Keratinocyte (primary cell): ENCODE measurements at regions not wholly inside any gene's neighbourhood (a gene's known extent, or its start where the extent isn't known, plus 50 kb on each side); places are given as distances from the start of the nearest gene placed in this dataset.
"Not testable (repeated sequence)": the region's sequence is repeated elsewhere in the genome, so short reads cannot be mapped to it uniquely, and the experiment has no call there.

Source experiments
- DNase-seq: peaks from one replicate; pipeline ENCODE4 v3.0.0-alpha.2; 2011; ENCODE audit warnings: low read depth, missing footprints, low spot score
- FAIRE-seq: peaks from 2 replicates; lab custom pipeline; 2011; peaks lifted over from hg19 to GRCh38; lab: Jason Lieb, UNC
- H2AFZ ChIP-seq: 2 replicates; pipeline ENCODE4 v1.6.0; 2012; ENCODE audit warnings: low read length, control low read depth, inconsistent platforms; ENCODE audit not compliant: control insufficient read depth
- H3K27ac ChIP-seq: 2 replicates; pipeline ENCODE4 v1.5.1; 2011; ENCODE audit warnings: low read length; ENCODE audit not compliant: control insufficient read depth, insufficient read depth
- H3K27me3 ChIP-seq: 3 replicates; pipeline ENCODE4 v1.6.0; 2011; ENCODE audit warnings: low read length; ENCODE audit not compliant: control insufficient read depth, insufficient read depth; ENCODE audit errors: extremely low read depth
- H3K36me3 ChIP-seq, 2 experiments: 2 replicates in 1 of 2; 3 replicates in 1 of 2; pipeline ENCODE4 v1.5.1; 2011; ENCODE audit warnings: low read length in 2 of 2, mild to moderate bottlenecking in 1 of 2; ENCODE audit not compliant: control insufficient read depth in 2 of 2, insufficient read depth in 2 of 2; ENCODE audit errors: extremely low read depth in 1 of 2
- H3K4me1 ChIP-seq: 3 replicates; pipeline ENCODE4 v1.5.1; 2011; ENCODE audit warnings: low read length; ENCODE audit not compliant: control insufficient read depth, insufficient read depth; ENCODE audit errors: extremely low read depth
- H3K4me2 ChIP-seq: 3 replicates; pipeline ENCODE4 v1.6.0; 2011; ENCODE audit warnings: low read depth, low read length; ENCODE audit not compliant: control insufficient read depth, insufficient read depth; ENCODE audit errors: extremely low read depth
- H3K4me3 ChIP-seq, 3 experiments: fragments of 200-600 bp in 1 of 3; sonication (generic) in 1 of 3; 2 replicates in 2 of 3; 3 replicates in 1 of 3; pipeline ENCODE4 v1.5.1; 2011 to 2016; ENCODE audit warnings: low read length in 3 of 3, mild to moderate bottlenecking in 3 of 3, control low read depth in 2 of 3, inconsistent platforms in 1 of 3, low read depth in 1 of 3, mixed read lengths in 1 of 3, mixed run types in 1 of 3, moderate library complexity in 1 of 3; ENCODE audit not compliant: control insufficient read depth in 2 of 3, insufficient read depth in 2 of 3; ENCODE audit errors: extremely low read depth in 1 of 3
- H3K79me2 ChIP-seq: 2 replicates; pipeline ENCODE4 v1.6.0; 2012; ENCODE audit warnings: low read length; ENCODE audit not compliant: control insufficient read depth, insufficient read depth
- H3K9ac ChIP-seq: 3 replicates; pipeline ENCODE4 v1.6.0; 2011; ENCODE audit warnings: low read length; ENCODE audit not compliant: control insufficient read depth, insufficient read depth; ENCODE audit errors: extremely low read depth
- H3K9me1 ChIP-seq: 3 replicates; pipeline ENCODE4 v1.6.0; 2011; ENCODE audit warnings: low read length; ENCODE audit not compliant: control insufficient read depth, insufficient read depth; ENCODE audit errors: extremely low read depth
- H3K9me3 ChIP-seq: 2 replicates; pipeline ENCODE4 v1.5.1; 2012; ENCODE audit warnings: low read depth, low read length; ENCODE audit not compliant: control insufficient read depth
- H4K20me1 ChIP-seq: 3 replicates; pipeline ENCODE4 v1.6.0; 2011; ENCODE audit warnings: low read length; ENCODE audit not compliant: control insufficient read depth, insufficient read depth; ENCODE audit errors: extremely low read depth
- CTCF ChIP-seq, 3 experiments: IDR thresholded peaks in 1 of 3; conservative IDR thresholded peaks in 1 of 3; optimal IDR thresholded peaks in 1 of 3; 2 replicates in 2 of 3; 3 replicates in 1 of 3; pipeline versions ENCODE3 to v1.5.1; 2011; ENCODE audit warnings: low read length in 3 of 3, mild to moderate bottlenecking in 3 of 3, moderate library complexity in 2 of 3, control low read depth in 1 of 3, inconsistent platforms in 1 of 3; ENCODE audit not compliant: insufficient read depth in 2 of 3; ENCODE audit errors: extremely low read depth in 1 of 3
- EZH2 ChIP-seq: IDR thresholded peaks from one replicate; pipeline ENCODE4 v1.6.1; 2012; ENCODE audit warnings: inconsistent platforms, mild to moderate bottlenecking, low read length, moderate library complexity
- dilution Hi-C: fragments of 300-500 bp; cut with MboI; formaldehyde crosslinking; loops from one replicate; pipeline ENCODE4 v1.7.0; 2020; ENCODE audit warnings: low sequenced_read_pairs; ENCODE audit not compliant: extremely low pct_ligation_motif_present

- TF ChIP-seq EZH2 (no peak), CTCF (optimal IDR thresholded peaks at IDR 0.05 in 1 of 3, IDR thresholded peaks at IDR 0.05 in 1 of 3, conservative IDR thresholded peaks at IDR 0.05 in 1 of 3; ENCODE audit: extremely low read depth in 1 of 3, insufficient read depth in 2 of 3, low read length in 3 of 3) (no peak)
- no peak for FAIRE-seq
- H3K27me3 ChIP-seq = no peaks in the 10 kb centered on the region
- H3K9me1 ChIP-seq = no peaks in the 10 kb centered on the region
- H3K4me3 ChIP-seq = no peak overlapping the region
- H3K36me3 ChIP-seq = no peaks in the 10 kb centered on the region
- dilution Hi-C loops = no loop called here
- H3K9me3 ChIP-seq = no peaks in the 10 kb centered on the region
- no peak overlapping the region for H3K27ac ChIP-seq
- no peak overlapping the region for H2AFZ ChIP-seq
- H3K9ac ChIP-seq = no peak overlapping the region
- no peaks in the 10 kb centered on the region for H3K79me2 ChIP-seq
- H4K20me1 ChIP-seq = no peaks in the 10 kb centered on the region
- H3K4me2 ChIP-seq = no peak overlapping the region
- no peak for DNase-seq
- H3K4me1 ChIP-seq = peaks cover 4% of the 10 kb centered on the region
These were observed 66.7 kb upstream of the COX20 start for GRCh38 chr1:244768804-244769203.

- H2AFZ ChIP-seq, FAIRE-seq, H3K4me3 ChIP-seq, H3K27ac ChIP-seq, dilution Hi-C loops, H3K4me1 ChIP-seq, H3K27me3 ChIP-seq, H3K9me1 ChIP-seq, H3K9me3 ChIP-seq, H3K9ac ChIP-seq, DNase-seq, H4K20me1 ChIP-seq, H3K79me2 ChIP-seq, H3K36me3 ChIP-seq, H3K4me2 ChIP-seq: not testable (repeated sequence)
These were observed 64.9 kb upstream of the COX20 start for GRCh38 chr1:244770556-244770955.

DNA sequence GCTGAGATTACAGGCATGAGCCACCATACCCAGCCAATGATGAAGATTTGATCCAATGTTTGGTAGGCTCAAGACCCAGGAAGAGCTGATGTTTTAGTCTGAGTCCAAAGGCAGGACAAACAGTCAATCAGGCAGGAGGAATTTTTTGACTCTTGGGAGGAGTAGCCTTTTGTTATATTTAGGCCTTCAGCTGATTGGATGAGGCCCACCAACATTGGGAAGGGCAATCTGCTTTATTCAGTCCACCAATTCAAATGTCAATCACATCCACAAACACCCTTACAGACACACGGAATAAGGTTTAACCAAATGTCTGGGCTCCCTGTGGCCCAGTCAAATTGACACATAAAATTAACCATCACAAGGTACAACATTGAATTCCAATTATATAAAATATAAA is 61.9 kb upstream of the COX20 start:
- no peak overlapping the region for H3K9ac ChIP-seq
- H3K4me2 ChIP-seq = no peak overlapping the region
- H3K4me1 ChIP-seq = peaks cover 2% of the 10 kb centered on the region
- no peaks in the 10 kb centered on the region for H3K36me3 ChIP-seq
- H3K9me1 ChIP-seq = no peaks in the 10 kb centered on the region
- H3K4me3 ChIP-seq = no peak overlapping the region
- TF ChIP-seq EZH2 (no peak), CTCF (optimal IDR thresholded peaks at IDR 0.05 in 1 of 3, IDR thresholded peaks at IDR 0.05 in 1 of 3, conservative IDR thresholded peaks at IDR 0.05 in 1 of 3; ENCODE audit: extremely low read depth in 1 of 3, insufficient read depth in 2 of 3, low read length in 3 of 3) (no peak)
- no peaks in the 10 kb centered on the region for H3K79me2 ChIP-seq
- DNase-seq = no peak
- no peak overlapping the region for H3K27ac ChIP-seq
- dilution Hi-C loops = no loop called here
- H2AFZ ChIP-seq = no peak overlapping the region
- no peak for FAIRE-seq
- H4K20me1 ChIP-seq = no peaks in the 10 kb centered on the region
- H3K27me3 ChIP-seq = no peaks in the 10 kb centered on the region
- no peaks in the 10 kb centered on the region for H3K9me3 ChIP-seq

DNA sequence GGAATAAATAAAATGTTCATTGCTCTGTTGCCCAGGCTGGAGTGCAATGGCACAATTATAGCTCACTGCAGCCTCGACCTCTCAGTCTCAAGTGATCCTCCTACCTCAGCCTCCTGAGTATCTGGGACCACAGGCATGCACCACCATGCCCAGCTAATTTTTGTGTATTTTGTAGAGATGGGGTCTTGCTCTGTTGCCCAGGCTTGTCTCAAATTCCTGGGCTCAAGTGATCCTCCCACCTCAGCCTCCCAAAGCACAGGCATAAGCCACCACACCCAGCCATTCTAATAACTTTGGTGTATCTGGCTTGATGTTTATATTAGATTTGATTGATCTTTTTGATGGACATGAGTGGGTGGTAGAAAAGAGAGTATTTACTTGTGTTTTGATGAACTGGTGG is 58.7 kb upstream of the COX20 start:
- H3K4me2 ChIP-seq, H3K9me3 ChIP-seq, H3K9ac ChIP-seq, DNase-seq, H4K20me1 ChIP-seq, H3K9me1 ChIP-seq, H3K4me1 ChIP-seq, H3K4me3 ChIP-seq, dilution Hi-C loops, H3K27me3 ChIP-seq, H2AFZ ChIP-seq, H3K36me3 ChIP-seq, H3K27ac ChIP-seq, H3K79me2 ChIP-seq, FAIRE-seq: not testable (repeated sequence)
